NCI-H524 (cell line): ENCODE measurements at regions not wholly inside any gene's neighbourhood (a gene's known extent, or its start where the extent isn't known, plus 50 kb on each side); places are given as distances from the start of the nearest gene placed in this dataset.
"Not testable (repeated sequence)": the region's sequence is repeated elsewhere in the genome, so short reads cannot be mapped to it uniquely, and the experiment has no call there.

Source experiments
- DNase-seq, 2 experiments: peaks; one replicate each; lab custom pipeline; 2025; lab: John Stamatoyannopoulos, UW

DNA sequence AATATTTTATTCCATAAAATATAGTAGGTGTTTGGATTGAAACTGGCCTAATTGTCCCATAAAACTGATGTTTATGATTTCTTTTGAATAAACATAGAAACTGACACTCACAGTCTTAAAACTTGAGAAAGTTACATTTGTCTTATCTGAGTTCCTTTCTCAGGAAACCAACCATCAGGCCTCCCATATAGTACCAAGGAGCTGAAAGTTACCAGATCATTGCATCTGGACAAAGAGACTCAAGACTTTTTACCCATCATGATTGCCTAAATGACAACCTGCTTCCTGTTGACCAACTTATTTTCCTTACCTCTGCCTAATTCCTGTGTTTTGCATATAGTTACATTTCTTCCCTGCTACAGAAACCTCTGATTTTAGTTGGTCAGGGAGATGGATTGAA, 137.0 kb upstream of the XPO1 start:
- DNase-seq: no peak

DNA sequence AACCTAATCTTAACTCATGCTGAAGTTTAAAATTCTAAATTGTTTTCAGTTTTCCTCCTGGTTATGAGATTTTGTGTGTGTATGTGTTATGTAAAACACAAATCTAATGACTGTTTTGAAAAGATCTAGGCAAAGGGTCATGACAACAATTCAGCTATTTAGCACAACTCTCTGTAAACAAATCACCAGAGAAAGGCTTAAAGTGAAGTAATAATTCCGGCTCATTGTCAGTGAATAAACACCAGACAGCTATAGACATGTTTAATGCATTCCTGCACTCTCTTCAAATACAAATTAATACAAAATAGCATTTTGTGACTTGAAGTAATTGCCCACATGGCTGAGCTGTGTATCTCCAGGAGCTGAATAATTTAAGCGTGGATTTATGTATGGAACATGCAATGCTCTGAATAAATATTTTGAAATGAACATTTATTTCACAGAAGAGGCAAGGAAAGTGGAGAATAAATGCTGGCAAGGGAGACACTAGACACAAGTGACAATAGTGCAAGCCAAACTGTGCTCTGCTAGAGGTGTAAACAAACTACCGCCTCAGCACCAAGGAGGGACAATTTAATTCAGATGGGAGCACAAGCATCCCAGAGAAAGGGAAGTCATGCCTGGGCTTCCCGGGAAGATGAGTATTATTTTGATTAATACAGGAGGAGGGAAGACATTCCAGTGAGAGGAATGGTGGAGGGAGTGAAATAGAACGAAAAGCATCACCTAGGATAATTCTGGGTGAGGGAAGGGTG, 133.6 kb upstream of the XPO1 start:
- DNase-seq: no peak

DNA sequence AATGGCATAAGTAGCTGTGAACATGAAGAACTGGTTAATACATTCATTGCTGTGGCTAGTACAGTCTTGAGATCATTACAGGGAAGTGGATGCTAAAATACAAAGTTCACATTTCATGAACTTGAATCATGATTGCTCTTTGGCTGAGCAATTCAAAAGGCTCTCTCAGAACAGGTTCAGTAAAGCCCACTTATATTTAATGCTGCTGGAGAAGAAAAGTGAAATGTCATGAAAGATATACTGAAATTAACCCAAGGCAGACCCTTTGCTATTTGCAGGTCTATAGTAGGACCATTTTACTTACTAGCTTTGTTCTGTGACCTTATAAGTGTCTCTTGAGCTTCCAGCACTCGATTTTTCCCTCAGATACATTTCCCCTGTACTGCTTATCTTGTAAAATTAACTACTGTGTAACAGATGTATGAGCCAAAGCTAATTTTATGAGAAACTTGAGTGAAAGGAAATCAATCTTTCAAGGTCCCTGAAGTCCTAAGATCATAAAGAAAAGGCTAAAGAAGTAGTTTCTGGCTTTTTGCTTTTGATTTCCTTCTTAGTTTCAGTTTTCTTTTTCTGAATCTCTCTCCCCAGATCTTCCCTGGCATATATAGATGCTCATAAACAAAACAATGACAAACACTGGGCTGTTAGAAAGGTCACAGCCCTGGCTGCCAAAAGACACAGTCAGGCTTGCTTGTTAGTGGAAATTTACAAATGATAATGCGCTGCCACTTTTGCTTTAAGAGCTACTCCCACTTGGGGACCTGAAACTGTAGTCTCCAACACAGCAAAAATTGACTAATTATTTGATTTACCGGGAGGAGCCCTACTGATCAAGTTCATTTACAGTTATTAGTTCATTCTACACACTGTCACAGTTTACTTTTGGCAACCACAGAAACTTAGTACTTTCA, 132.7 kb upstream of the XPO1 start:
- DNase-seq: no peak

DNA sequence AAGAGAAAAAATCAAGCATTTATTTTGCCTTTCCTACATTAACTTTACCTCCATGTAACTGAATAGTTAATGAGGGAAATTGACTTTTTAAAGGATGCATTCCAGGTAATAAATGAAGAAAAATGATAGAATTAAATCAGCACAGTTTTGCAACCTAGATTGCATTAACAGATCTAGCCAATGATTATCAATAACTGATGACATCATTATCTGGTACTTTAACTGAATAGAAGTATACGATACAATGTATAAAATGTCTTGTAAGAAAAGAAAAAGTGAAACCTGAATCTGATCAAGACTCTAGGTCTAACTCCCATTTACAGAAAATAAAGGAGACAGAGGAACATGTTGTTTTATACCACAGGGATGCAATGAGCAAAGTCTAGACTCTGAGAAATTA, 126.0 kb upstream of the XPO1 start:
- DNase-seq: no peak

DNA sequence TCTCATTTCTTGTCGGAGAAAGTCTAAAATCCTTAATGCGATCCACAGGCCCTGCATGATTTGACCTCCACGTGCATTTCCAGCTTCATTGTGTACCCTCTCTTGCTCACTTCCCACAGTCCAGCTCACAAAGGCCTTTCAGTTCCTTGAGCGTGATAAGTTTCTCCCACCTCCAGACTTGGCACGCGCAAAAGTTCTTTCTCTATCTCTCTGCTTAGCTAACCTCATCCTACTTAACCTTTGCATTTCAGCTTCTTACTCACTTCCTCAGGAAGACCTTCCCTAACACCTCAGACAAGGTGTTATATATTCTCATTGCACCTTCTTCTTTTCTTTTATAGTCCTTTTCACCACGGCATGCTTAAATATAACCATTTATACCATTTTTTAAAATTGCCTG, 124.8 kb upstream of the XPO1 start:
- DNase-seq: no peak

DNA sequence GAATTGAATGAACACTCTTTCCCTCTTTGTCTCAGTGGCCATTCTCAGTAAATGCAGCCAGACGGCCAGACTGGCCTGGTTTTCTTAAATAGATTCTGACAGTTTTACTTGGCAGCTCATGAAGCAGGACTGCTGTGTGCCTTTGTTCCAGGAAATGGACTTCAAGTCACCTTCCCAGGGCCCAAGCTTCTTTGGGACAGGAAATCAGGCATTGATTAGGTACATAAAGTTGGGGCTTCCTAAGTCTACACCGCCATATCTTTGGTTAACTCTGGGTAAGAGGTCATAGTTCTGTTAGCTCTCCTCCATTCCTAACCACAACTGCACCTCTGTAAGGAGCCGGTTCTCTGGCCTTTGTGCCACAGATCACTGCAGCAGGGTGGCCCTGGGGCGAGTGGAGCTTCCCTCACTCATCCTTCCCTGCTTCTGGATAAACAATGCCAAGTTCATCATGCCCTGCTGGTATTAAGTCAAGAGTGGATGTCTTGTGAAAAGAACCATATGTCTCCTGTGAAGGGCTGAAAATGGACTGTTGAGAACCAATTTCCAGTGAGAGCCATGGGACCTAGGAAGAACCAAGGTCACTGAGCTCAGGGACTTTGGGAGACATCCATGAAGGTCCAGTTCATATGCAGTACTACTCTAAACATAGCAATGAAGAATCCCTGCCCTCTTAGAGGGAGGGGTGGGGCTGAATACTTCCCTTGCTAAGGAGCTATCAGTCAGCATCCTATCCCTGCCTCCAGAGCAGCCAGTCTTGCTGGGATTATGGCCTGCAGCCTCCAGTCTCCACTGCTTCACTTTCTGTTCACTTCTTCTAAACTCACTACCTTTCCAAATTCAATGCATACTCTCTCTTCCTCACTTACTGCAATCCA, 122.6 kb upstream of the XPO1 start:
- DNase-seq: no peak

DNA sequence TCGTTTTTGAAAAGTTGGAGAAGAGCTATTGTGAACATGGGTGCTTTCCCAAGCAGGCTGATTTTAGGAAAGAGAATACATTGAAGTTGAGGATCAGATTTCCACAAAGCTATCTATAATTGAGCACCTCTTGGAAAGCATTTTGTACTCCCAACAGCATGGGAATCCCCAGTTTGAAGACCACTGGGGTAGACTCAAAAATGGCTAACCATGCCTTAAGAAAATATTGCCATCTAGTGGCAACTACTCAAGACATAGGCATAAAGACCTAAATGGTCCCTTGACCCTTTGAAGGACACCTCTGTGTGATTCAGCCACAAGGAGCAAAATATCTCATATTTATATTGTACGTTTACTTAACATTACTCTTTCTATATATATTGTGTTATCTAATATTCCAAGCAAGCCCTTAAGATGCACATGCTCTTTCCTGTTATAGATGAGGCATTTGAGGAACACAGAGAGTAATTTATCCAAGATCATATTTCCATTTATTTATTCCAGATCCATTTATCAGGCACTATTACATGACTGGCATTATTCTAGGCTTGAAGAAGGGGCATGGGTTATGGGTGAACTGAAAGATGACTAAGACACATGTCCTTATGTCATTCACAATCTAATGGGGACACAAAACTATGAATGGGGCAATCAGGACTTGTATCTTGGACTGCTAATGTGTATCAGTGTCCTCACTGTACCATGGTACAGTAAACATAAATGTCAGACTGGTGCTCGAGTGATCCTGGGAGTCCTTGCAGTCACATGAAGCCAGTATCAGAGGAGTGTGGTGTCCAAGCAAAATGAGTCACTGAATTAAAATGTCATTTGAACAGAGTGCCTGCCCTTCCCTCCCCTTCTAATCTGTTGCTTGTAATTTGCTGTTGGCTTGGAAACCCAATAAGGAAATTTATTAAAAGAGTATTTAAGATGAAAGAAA, 121.0 kb upstream of the XPO1 start:
- peak; percentile 4 to 57 for DNase-seq

DNA sequence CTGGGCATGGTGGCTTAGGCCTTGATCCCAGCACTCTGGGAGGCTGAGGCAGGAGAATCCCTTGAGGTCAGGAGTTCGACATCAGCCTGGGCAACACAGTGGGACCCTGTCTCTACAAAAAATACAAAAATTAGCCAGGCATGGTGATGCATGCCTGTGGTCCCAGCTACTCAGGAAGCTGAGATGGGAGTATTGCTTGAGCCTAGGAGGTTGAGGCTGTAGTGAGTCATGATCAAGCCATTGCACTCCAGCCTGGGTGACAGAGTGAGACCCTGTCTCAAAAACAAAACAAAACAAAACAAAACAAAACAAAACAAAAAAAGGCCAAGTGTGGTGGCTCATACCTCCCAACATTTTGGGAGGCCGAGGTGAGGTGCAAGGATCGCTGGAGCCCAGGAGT, 111.8 kb upstream of the XPO1 start:
- DNase-seq: not testable (repeated sequence)

DNA sequence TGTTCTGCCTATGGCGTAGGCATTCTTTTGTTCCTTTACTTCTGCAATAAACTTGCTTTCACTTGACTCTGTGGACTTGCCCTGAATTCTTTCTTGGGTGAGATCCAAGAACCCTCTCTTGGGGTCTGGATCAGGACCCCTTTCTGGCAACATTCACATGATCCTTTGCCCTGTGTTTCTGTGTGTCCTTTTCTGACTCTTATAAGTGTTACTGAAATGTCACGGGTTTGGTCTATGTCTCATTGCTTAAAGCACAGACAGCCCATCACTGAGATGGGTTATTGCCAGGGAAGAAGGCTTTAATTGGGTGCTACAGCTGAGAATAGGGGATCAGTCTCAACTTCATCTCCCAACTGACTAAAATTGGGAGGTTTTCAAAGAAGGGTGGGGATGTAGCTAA, 110.9 kb upstream of the XPO1 start:
- DNase-seq: no peak

DNA sequence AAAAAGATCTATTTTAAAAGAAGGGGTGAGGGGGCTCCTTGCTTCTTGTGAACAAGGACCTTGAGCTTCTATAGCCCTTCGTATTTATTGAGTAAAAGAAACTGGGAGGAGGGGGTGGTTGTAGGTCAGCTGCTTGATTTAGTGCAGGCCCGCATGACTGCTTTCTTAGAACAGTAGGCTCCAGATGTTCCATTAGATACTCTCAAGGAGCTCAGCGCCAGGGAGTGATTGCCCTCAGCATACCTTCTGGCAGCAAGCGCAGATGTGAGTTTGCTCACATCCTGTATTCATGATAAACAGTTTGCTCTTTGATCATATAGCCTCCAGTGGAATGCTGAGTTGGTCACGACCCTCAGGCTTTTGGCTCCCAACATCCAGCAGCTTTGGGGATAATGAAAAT, 108.9 kb upstream of the XPO1 start:
- peak in 1 of 2 experiments; percentile 15 for DNase-seq

DNA sequence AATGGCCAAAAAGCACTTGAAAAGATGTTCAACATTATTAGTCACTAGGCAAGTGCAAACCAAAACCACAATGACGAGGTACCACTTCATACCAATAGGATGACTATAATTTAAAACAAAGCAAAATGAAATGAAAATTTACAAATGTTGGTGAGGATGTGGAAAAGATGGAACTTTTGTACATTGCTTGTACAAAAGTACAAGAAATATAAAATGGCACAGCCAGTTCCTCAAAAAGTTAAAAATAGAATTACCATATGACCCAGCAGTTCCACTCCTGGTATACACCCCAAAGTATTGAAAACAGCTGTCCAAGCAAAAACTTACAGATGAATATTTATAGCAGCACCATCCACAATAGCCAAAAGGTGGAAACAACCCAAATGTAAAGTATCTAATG, 107.8 kb upstream of the XPO1 start:
- no peak for DNase-seq

DNA sequence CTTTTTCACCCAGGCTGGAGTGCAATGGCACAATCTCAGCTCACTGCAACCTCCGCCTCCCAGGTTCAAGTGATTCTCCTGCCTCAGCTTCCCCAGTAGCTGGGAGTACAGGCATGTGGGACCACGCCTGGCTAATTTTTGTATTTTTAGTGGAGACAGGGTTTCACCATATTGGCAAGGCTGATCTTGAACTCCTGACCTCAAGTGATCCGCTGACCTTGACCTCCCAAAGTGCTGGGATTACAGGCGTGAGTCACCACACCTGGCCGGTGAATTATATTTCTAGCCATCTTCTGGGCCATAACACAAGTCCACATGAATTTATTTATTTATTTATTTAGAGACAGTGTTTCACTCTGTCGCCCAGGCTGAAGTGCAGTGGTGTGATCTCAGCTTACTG, 105.0 kb upstream of the XPO1 start:
- DNase-seq: not testable (repeated sequence)

DNA sequence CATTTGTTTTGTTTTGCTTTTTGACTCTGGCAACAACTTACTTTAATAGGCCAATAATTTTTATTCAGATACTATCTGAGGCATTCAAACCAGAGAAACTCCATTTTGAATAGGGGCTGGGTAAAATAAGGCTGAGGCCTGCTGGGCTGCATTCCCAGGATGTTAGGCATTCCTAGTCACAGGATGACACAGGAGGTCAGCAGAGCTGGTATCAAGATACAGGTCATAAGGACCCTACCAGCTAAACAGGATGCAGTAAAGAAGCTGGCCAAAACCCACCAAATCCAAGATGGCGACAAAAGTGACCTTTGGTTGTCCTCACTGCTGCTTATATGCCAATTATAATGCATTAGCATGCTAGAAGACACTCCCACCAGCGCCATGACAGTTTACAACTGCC, 102.2 kb upstream of the XPO1 start:
- DNase-seq: no peak

DNA sequence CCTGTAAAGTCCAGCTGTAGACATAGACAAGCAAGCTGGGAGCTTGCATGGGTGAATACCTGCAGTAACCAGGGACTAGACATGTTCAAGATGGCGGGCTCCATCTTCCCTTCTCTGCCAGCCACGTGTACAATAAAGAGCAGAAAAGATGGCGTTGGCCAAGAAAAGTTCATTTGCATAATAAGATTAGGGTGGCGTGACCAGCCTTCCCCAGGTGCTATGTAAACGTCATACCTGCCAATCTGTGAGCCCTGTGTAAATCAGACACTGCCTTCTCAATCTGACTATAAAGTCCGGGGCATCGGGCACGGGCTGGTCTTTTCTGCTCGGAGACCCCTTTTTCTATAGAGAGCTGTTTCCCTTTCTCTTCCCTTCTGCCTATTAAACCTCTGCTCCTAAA, 101.6 kb upstream of the XPO1 start:
- DNase-seq: no peak

DNA sequence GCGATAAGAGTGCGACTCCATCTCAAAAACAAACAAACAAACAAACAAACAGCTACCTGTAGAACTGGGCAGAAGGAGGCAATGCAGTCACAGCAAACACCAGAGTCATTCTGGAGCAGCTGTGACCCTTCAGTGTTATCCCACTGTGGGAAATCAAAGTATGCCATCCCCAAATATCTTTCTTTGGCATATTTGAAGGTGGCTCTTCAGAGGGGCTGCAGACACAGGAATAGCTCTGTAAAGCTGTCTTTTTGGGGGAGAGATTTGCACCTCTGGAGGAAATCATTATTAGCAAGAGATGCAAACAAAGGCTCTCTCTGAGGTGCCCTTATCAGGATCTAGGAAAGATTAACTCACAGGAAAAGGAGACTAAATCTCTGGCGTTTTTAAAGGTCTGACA, 98.5 kb upstream of the XPO1 start:
- no peak for DNase-seq

DNA sequence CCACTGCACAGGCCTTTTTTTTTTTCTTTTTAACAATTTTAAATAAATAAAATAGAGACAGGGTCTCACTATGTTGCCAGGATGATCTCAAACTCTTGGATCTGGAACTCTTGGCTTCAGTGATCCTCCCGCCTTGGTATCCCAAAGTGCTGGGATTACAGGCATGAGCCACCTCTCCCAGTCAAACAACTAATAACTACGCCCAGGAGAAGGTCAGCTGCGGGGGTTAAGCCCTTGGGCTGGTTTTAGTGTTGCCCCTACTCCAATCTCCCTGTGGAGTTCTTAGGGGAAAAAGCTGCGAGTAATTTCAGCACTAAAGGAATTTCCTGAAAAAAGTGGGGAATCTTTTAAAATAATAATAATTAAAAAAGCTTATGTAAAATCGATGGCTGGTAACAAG, 96.4 kb upstream of the XPO1 start:
- no peak for DNase-seq

DNA sequence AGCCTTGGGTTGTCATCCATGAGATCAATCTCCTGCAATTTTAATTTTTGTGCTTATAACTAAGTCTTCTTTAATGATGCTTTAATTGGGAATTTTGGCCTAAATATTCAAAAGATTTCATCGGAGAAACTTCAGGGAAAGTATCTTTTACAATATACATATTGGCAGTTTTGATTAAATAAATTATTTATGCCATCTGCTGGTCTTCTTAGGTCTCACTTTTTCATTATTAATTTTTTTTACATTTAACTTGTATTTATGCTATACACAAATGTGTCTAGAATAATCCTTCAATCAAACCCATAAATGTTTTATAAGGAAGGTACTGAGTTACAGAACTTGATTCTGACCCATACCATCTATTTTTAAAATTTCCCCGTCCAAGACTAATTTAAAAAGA, 95.1 kb upstream of the XPO1 start:
- no peak for DNase-seq

DNA sequence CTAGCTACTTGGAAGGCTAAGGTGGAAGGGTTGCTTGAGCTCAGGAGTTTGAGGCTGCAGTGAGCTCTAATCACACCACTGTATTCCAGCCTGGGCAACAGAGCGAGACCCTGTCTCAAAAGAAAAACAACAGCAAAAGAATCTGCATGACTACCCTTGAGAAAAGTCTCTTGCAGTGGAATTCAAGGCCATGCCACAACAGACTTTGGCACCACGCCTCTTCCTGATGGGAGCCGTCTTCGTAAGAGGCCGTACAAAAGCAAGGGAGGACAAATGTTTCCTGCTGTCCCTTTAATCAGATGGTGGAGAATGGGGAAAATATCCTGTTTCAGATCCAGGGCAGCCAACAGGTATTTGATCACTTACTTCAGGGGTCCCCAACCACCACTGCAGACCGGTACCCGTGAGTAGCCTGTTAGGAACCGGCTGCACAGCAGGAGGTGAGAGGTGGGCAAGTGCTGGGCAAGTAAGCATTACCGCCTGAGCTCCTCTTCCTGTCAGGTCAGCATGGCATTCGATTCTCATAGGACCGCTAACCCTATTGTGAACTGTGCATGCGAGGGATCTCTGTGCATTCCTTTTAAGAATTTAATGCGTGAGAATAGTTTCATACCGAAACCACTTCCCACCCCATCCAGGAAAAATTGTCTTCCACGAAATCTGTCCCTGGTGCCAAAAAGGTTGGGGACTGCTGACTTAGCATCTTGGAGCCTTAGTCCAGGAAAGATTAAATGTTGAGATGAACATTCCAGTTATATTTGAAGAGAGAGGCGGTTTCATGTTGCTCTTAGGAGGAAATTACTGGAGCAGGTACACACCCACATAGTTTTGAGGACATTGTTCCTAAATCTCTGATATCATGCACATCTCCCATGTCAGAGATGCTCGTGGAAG, 94.4 kb upstream of the XPO1 start:
- no peak for DNase-seq

DNA sequence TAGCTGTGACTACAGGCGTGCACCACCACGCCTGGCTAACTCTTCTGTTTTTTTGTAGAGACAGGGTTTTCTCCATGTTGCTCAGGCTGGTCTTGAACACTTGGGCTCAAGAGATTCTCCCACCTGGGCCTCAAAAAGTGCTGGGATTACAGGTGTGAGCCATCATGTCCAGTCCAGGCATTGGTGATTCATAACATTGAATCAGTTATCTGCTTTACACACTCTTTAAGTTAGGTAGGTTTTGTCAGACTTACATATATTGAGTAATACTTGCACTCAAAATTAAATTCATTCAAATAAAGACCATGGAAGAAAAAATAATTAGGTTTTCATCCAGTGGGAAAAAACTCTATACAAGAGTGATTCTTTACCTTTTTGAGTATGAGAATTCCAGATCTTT, 93.2 kb upstream of the XPO1 start:
- DNase-seq: no peak

DNA sequence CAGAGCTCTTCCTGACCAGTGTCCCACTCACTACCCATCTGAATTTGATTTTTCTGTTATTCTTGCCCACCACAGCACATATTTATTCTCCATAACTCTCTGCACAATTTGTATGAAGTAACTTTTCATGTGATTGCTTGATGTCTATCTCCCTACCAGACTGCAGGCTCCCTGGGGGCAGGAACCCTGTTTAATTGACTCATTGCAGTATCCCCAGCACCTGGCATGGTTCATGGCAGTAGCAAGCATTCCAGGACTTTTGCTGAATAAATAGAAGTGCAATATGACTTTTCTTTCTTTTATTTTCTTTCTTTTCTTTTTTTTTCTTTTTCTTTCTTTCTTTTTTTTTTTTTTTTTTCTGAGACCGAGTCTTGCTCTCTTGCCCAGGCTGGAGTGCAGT, 88.7 kb upstream of the XPO1 start:
- DNase-seq: no peak
